WTC11 (cell line): ENCODE measurements at regions not wholly inside any gene's neighbourhood (a gene's known extent, or its start where the extent isn't known, plus 50 kb on each side); places are given as distances from the start of the nearest gene placed in this dataset.

Experiments
- ATAC-seq: fragments of 200-7000 bp; cut with Tn5 transposase; 2 replicates; pipeline ENCODE4 v1.10.0; 2021; ENCODE audit warnings: mild to moderate bottlenecking, moderate library complexity
- CTCF ChIA-PET: fragments of 300-600 bp; sonication (Branson Sonifier 250); formaldehyde crosslinking; loops from one replicate; lab custom pipeline; 2021; ENCODE audit warnings: antibody characterized with exemption; lab: Charles Lee
- POLR2A ChIA-PET: fragments of 350-600 bp; sonication (Branson Sonifier 250); formaldehyde crosslinking; loops from one replicate; lab custom pipeline; 2021; ENCODE audit warnings: antibody characterized with exemption; lab: Charles Lee
- DNase-seq: peaks from one replicate; pipeline ENCODE4 v3.0.0; 2021; ENCODE audit warnings: low spot score
- H3K27ac Mint-ChIP-seq: 2 replicates; pipeline ENCODE4 v1.8.0; 2021; ENCODE audit warnings: mixed read lengths
- H3K27me3 Mint-ChIP-seq: 2 replicates; pipeline ENCODE4 v1.8.0; 2021; ENCODE audit warnings: low read depth, mild to moderate bottlenecking, moderate library complexity, mixed read lengths
- H3K36me3 Mint-ChIP-seq: 2 replicates; pipeline ENCODE4 v1.8.0; 2021; ENCODE audit warnings: mixed read lengths
- H3K4me1 Mint-ChIP-seq: 2 replicates; pipeline ENCODE4 v1.8.0; 2022; ENCODE audit warnings: mixed read lengths
- H3K4me3 Mint-ChIP-seq: 2 replicates; pipeline ENCODE4 v1.8.0; 2021; ENCODE audit warnings: mild to moderate bottlenecking, moderate library complexity, mixed read lengths
- H3K9me3 Mint-ChIP-seq: 2 replicates; pipeline ENCODE4 v1.8.0; 2021; ENCODE audit warnings: mixed read lengths
- ATF2 ChIP-seq: sonication (generic); formaldehyde crosslinking; IDR thresholded peaks from 2 replicates; pipeline ENCODE4 v1.8.1; 2022; ENCODE audit warnings: low read depth, missing genetic modification reagents, borderline replicate concordance
- CREB1 ChIP-seq: sonication (generic); formaldehyde crosslinking; IDR thresholded peaks from 2 replicates; pipeline ENCODE4 v1.8.0; 2023; ENCODE audit warnings: mild to moderate bottlenecking, missing genetic modification reagents
- CREM ChIP-seq: sonication (generic); formaldehyde crosslinking; IDR thresholded peaks from 2 replicates; pipeline ENCODE4 v1.8.1; 2022; ENCODE audit warnings: mild to moderate bottlenecking, missing genetic modification reagents, moderate library complexity
- E2F4 ChIP-seq: sonication (generic); formaldehyde crosslinking; IDR thresholded peaks from 2 replicates; pipeline ENCODE4 v1.8.1; 2022; ENCODE audit warnings: low read depth, mild to moderate bottlenecking, moderate library complexity, missing genetic modification reagents, borderline replicate concordance
- ELF4 ChIP-seq: sonication (generic); formaldehyde crosslinking; IDR thresholded peaks from 2 replicates; pipeline ENCODE4 v1.8.1; 2022; ENCODE audit warnings: low read depth, mild to moderate bottlenecking, moderate library complexity, missing genetic modification reagents
- EMX1 ChIP-seq: fragments of 250-450 bp; sonication (Bioruptor Pico); IDR thresholded peaks from 2 replicates; pipeline ENCODE4 v1.8.0; 2021; ENCODE audit warnings: mild to moderate bottlenecking
- ERG ChIP-seq: fragments of 250-450 bp; sonication (Bioruptor Pico); IDR thresholded peaks from 2 replicates; pipeline ENCODE4 v1.8.0; 2021; ENCODE audit warnings: mild to moderate bottlenecking
- ESRRA ChIP-seq: sonication (generic); formaldehyde crosslinking; IDR thresholded peaks from 2 replicates; pipeline ENCODE4 v1.8.1; 2022; ENCODE audit warnings: mild to moderate bottlenecking, missing genetic modification reagents, borderline replicate concordance
- FOXP1 ChIP-seq: sonication (generic); formaldehyde crosslinking; IDR thresholded peaks from 2 replicates; pipeline ENCODE4 v1.8.0; 2022; ENCODE audit warnings: missing genetic modification reagents, mild to moderate bottlenecking, moderate library complexity, borderline replicate concordance
- FOXP4 ChIP-seq: sonication (generic); formaldehyde crosslinking; IDR thresholded peaks from 2 replicates; pipeline ENCODE4 v1.8.0; 2022; ENCODE audit warnings: mild to moderate bottlenecking, missing genetic modification reagents
- GABPB1 ChIP-seq: sonication (generic); formaldehyde crosslinking; IDR thresholded peaks from 2 replicates; pipeline ENCODE4 v1.8.1; 2023; ENCODE audit warnings: mild to moderate bottlenecking, missing genetic modification reagents
- GRHL2 ChIP-seq: fragments of 250-450 bp; sonication (Bioruptor Pico); IDR thresholded peaks from 2 replicates; pipeline ENCODE4 v1.8.0; 2022; ENCODE audit warnings: mild to moderate bottlenecking, moderate library complexity; ENCODE audit not compliant: insufficient replicate concordance, severe bottlenecking
- HMGXB4 ChIP-seq: sonication (generic); formaldehyde crosslinking; IDR thresholded peaks from 2 replicates; pipeline ENCODE4 v1.8.1; 2023; ENCODE audit warnings: mild to moderate bottlenecking, moderate library complexity, missing genetic modification reagents
- JUN ChIP-seq: sonication (generic); formaldehyde crosslinking; IDR thresholded peaks from 2 replicates; pipeline ENCODE4 v1.8.0; 2023; ENCODE audit warnings: mild to moderate bottlenecking, missing genetic modification reagents
- KAT7 ChIP-seq: sonication (generic); formaldehyde crosslinking; IDR thresholded peaks from 2 replicates; pipeline ENCODE4 v1.8.1; 2023; ENCODE audit warnings: missing genetic modification reagents, mild to moderate bottlenecking, borderline replicate concordance
- MAX ChIP-seq: sonication (generic); formaldehyde crosslinking; IDR thresholded peaks from 2 replicates; pipeline ENCODE4 v1.8.0; 2022; ENCODE audit warnings: mild to moderate bottlenecking, missing genetic modification reagents
- NFATC4 ChIP-seq: fragments of 250-450 bp; sonication (Bioruptor Pico); IDR thresholded peaks from 2 replicates; pipeline ENCODE4 v1.9.0; 2021; ENCODE audit warnings: mild to moderate bottlenecking
- NFE2L1 ChIP-seq: sonication (generic); formaldehyde crosslinking; IDR thresholded peaks from 2 replicates; pipeline ENCODE4 v1.8.1; 2023; ENCODE audit warnings: missing genetic modification reagents
- SMAD4 ChIP-seq: sonication (generic); formaldehyde crosslinking; IDR thresholded peaks from 2 replicates; pipeline ENCODE4 v1.8.0; 2022; ENCODE audit warnings: mild to moderate bottlenecking, missing genetic modification reagents
- TCF7 ChIP-seq: sonication (generic); formaldehyde crosslinking; IDR thresholded peaks from 2 replicates; pipeline ENCODE4 v1.8.0; 2022; ENCODE audit warnings: mild to moderate bottlenecking, low read depth, missing genetic modification reagents, moderate library complexity
- TEAD1 ChIP-seq: sonication (generic); formaldehyde crosslinking; IDR thresholded peaks from 2 replicates; pipeline ENCODE4 v1.8.0; 2022; ENCODE audit warnings: mild to moderate bottlenecking, missing genetic modification reagents
- ZBTB21 ChIP-seq: sonication (generic); formaldehyde crosslinking; IDR thresholded peaks from 2 replicates; pipeline ENCODE4 v1.8.1; 2023; ENCODE audit warnings: mild to moderate bottlenecking, missing genetic modification reagents, borderline replicate concordance
- ZNF121 ChIP-seq: sonication (generic); formaldehyde crosslinking; IDR thresholded peaks from 2 replicates; pipeline ENCODE4 v1.8.0; 2023; ENCODE audit warnings: missing genetic modification reagents
- ZNF219 ChIP-seq: sonication (generic); formaldehyde crosslinking; IDR thresholded peaks from 2 replicates; pipeline ENCODE4 v1.8.0; 2023; ENCODE audit warnings: missing genetic modification reagents, mild to moderate bottlenecking, borderline replicate concordance
- ZNF232 ChIP-seq: sonication (generic); formaldehyde crosslinking; IDR thresholded peaks from 2 replicates; pipeline ENCODE4 v1.8.0; 2022; ENCODE audit warnings: mild to moderate bottlenecking, missing genetic modification reagents
- ZNF396 ChIP-seq: fragments of 250-450 bp; sonication (Bioruptor Pico); IDR thresholded peaks from 2 replicates; pipeline ENCODE4 v1.8.0; 2021; ENCODE audit warnings: mild to moderate bottlenecking, moderate library complexity, borderline replicate concordance
- ZNF423 ChIP-seq: fragments of 250-450 bp; sonication (Bioruptor Pico); IDR thresholded peaks from 2 replicates; pipeline ENCODE4 v2.1.2; 2022; ENCODE audit warnings: mild to moderate bottlenecking, moderate library complexity
- TF ChIP-seq, protein P1 (sequence below): fragments of 250-450 bp; sonication (Bioruptor Pico); IDR thresholded peaks from 2 replicates; pipeline ENCODE4 v2.1.2; 2022; ENCODE audit warnings: mild to moderate bottlenecking, moderate library complexity

- Mint-ChIP-seq H3K4me1 (peaks cover 8% of the 10 kb centered on the region), H3K27ac (no peak overlapping the region), H3K27me3 (peaks cover 2% of the 10 kb centered on the region; the same call in 1 of the 2 replicates), H3K36me3 (peaks cover 7% of the 10 kb centered on the region; the same call in 1 of the 2 replicates), H3K4me3 (no peak overlapping the region), H3K9me3 (peaks cover 16% of the 10 kb centered on the region)
- ChIA-PET CTCF (no interaction called here), POLR2A (no interaction called here)
- TF ChIP-seq TCF7 (CRISPR knock-in tag) (no peak), CREB1 (CRISPR knock-in tag) (no peak), MAX (no peak), HMGXB4 (CRISPR knock-in tag) (no peak), FOXP4 (CRISPR knock-in tag) (no peak), KAT7 (CRISPR knock-in tag) (no peak), GABPB1 (CRISPR knock-in tag) (no peak), ZNF121 (CRISPR knock-in tag) (no peak), ESRRA (CRISPR knock-in tag) (no peak), ZNF396 (CRISPR knock-in tag) (no peak), ZNF232 (CRISPR knock-in tag) (no peak), ATF2 (no peak), E2F4 (no peak), NFE2L1 (CRISPR knock-in tag) (no peak), ZNF423 (CRISPR knock-in tag) (no peak), JUN (no peak)
- TF ChIP-seq, protein P1, sequence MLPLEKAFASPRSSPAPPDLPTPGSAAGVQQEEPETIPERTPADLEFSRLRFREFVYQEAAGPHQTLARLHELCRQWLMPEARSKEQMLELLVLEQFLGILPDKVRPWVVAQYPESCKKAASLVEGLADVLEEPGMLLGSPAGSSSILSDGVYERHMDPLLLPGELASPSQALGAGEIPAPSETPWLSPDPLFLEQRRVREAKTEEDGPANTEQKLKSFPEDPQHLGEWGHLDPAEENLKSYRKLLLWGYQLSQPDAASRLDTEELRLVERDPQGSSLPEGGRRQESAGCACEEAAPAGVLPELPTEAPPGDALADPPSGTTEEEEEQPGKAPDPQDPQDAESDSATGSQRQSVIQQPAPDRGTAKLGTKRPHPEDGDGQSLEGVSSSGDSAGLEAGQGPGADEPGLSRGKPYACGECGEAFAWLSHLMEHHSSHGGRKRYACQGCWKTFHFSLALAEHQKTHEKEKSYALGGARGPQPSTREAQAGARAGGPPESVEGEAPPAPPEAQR (CRISPR knock-in tag): no peak
- DNase-seq (no peak), ATAC-seq (no peak)
These were observed 431.3 kb upstream of the MYT1L start for GRCh38 chr2:2762166-2762908.

- H3K9me3 Mint-ChIP-seq: peaks cover 25% of the 10 kb centered on the region
- H3K27ac Mint-ChIP-seq: no peak overlapping the region
- H3K4me3 Mint-ChIP-seq: no peak overlapping the region
- DNase-seq: no peak
- POLR2A ChIA-PET: no interaction called here
- peaks cover 2% of the 10 kb centered on the region; the same call in 1 of the 2 replicates for H3K27me3 Mint-ChIP-seq
- no peak for ATAC-seq
- CTCF ChIA-PET: no interaction called here
- peaks cover 13% of the 10 kb centered on the region for H3K36me3 Mint-ChIP-seq
- peaks cover 7% of the 10 kb centered on the region for H3K4me1 Mint-ChIP-seq
- TF ChIP-seq TEAD1 (no peak), ELF4 (CRISPR knock-in tag) (no peak), ZBTB21 (CRISPR knock-in tag) (no peak), FOXP1 (no peak), GRHL2 (CRISPR knock-in tag) (no peak), ZNF219 (no peak), ERG (CRISPR knock-in tag) (no peak), ZNF396 (CRISPR knock-in tag) (no peak), CREM (CRISPR knock-in tag) (no peak), EMX1 (CRISPR knock-in tag) (no peak), SMAD4 (CRISPR knock-in tag) (no peak), NFATC4 (CRISPR knock-in tag) (no peak)
These were observed 427.8 kb upstream of the MYT1L start for GRCh38 chr2:2758793-2759367.
